ENCODE measurements at regions not wholly inside any gene's neighbourhood (a gene's known extent, or its start where the extent isn't known, plus 50 kb on each side); places are given as distances from the start of the nearest gene placed in this dataset.

DNA sequence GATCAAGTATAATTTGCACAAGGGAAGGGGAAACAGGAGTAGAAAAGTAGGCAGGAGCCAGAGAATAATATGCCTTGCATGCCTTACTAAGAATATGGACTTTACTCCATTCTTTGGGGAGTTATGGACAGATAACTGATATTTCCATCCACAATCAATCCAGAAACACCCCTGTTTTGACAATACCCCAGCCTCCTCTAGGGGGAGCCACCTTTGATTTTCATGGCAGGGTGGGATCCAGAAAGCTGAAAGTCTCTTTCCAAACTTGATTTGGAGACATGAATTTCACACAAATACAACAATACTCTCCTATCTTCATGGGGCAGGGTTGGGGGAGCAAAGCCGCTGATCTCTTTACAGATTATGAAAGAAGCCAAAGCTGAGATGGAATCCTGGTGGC, 404.1 kb downstream of the FOXA2 start:
- TF ChIP-seq CTCF (IDR thresholded peaks at IDR 0.05), result peak; percentile 66; the same call in 1 of the 2 replicates
- TF ChIP-seq, protein P1, sequence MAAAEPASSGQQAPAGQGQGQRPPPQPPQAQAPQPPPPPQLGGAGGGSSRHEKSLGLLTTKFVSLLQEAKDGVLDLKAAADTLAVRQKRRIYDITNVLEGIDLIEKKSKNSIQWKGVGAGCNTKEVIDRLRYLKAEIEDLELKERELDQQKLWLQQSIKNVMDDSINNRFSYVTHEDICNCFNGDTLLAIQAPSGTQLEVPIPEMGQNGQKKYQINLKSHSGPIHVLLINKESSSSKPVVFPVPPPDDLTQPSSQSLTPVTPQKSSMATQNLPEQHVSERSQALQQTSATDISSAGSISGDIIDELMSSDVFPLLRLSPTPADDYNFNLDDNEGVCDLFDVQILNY (CRISPR knock-in tag; IDR thresholded peaks at IDR 0.05), result no peak
- TF ChIP-seq JUN (CRISPR knock-in tag; IDR thresholded peaks at IDR 0.05), result no peak
- no peak for TF ChIP-seq STAT6 (CRISPR knock-in tag; conservative IDR thresholded peaks at IDR 0.05; ENCODE audit: low read depth)
- TF ChIP-seq, protein P2, sequence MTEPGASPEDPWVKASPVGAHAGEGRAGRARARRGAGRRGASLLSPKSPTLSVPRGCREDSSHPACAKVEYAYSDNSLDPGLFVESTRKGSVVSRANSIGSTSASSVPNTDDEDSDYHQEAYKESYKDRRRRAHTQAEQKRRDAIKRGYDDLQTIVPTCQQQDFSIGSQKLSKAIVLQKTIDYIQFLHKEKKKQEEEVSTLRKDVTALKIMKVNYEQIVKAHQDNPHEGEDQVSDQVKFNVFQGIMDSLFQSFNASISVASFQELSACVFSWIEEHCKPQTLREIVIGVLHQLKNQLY (CRISPR knock-in tag; IDR thresholded peaks at IDR 0.05), result no peak
- TF ChIP-seq MXD4 (CRISPR knock-in tag; IDR thresholded peaks at IDR 0.05; ENCODE audit: borderline replicate concordance), result no peak
- TF ChIP-seq, protein P3, sequence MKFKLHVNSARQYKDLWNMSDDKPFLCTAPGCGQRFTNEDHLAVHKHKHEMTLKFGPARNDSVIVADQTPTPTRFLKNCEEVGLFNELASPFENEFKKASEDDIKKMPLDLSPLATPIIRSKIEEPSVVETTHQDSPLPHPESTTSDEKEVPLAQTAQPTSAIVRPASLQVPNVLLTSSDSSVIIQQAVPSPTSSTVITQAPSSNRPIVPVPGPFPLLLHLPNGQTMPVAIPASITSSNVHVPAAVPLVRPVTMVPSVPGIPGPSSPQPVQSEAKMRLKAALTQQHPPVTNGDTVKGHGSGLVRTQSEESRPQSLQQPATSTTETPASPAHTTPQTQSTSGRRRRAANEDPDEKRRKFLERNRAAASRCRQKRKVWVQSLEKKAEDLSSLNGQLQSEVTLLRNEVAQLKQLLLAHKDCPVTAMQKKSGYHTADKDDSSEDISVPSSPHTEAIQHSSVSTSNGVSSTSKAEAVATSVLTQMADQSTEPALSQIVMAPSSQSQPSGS (CRISPR knock-in tag; IDR thresholded peaks at IDR 0.05; ENCODE audit: borderline replicate concordance, low read depth), result no peak
- TF ChIP-seq NFYB (CRISPR knock-in tag; conservative IDR thresholded peaks at IDR 0.05; ENCODE audit: low read depth), result no peak
- TF ChIP-seq NR2C2 (CRISPR knock-in tag; IDR thresholded peaks at IDR 0.05), result no peak
- TF ChIP-seq ATF3 (CRISPR knock-in tag; conservative IDR thresholded peaks at IDR 0.05), result no peak
- TF ChIP-seq, protein P4, sequence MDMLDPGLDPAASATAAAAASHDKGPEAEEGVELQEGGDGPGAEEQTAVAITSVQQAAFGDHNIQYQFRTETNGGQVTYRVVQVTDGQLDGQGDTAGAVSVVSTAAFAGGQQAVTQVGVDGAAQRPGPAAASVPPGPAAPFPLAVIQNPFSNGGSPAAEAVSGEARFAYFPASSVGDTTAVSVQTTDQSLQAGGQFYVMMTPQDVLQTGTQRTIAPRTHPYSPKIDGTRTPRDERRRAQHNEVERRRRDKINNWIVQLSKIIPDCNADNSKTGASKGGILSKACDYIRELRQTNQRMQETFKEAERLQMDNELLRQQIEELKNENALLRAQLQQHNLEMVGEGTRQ (CRISPR knock-in tag; IDR thresholded peaks at IDR 0.05), result no peak
- TF ChIP-seq, protein P5, sequence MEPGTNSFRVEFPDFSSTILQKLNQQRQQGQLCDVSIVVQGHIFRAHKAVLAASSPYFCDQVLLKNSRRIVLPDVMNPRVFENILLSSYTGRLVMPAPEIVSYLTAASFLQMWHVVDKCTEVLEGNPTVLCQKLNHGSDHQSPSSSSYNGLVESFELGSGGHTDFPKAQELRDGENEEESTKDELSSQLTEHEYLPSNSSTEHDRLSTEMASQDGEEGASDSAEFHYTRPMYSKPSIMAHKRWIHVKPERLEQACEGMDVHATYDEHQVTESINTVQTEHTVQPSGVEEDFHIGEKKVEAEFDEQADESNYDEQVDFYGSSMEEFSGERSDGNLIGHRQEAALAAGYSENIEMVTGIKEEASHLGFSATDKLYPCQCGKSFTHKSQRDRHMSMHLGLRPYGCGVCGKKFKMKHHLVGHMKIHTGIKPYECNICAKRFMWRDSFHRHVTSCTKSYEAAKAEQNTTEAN (CRISPR knock-in tag; IDR thresholded peaks at IDR 0.05), result no peak
- no peak for TF ChIP-seq EMX1 (CRISPR knock-in tag; IDR thresholded peaks at IDR 0.05)
- no peak for TF ChIP-seq ETV6 (CRISPR knock-in tag; IDR thresholded peaks at IDR 0.05)
